OCI-LY1 (cell line): ENCODE measurements at regions not wholly inside any gene's neighbourhood (a gene's known extent, or its start where the extent isn't known, plus 50 kb on each side); places are given as distances from the start of the nearest gene placed in this dataset.

Experiments used
- H2AFZ ChIP-seq: fragments of 200-600 bp; sonication (generic), shearing (Covaris generic); 2 replicates; pipeline ENCODE4 v1.6.0; 2014; ENCODE audit warnings: antibody characterized with exemption, mild to moderate bottlenecking, low read length
- H3F3A ChIP-seq: fragments of 200-600 bp; sonication (generic), shearing (Covaris generic); 2 replicates; pipeline ENCODE4 v1.6.0; 2014; ENCODE audit warnings: mild to moderate bottlenecking, antibody characterized with exemption, low read length, moderate library complexity; ENCODE audit not compliant: insufficient read depth
- H3K27ac ChIP-seq: fragments of 200-600 bp; sonication (generic); 2 replicates; pipeline ENCODE4 v1.5.1; 2014; ENCODE audit warnings: low read length, mixed run types, mild to moderate bottlenecking, low read depth; ENCODE audit not compliant: poor library complexity, severe bottlenecking
- H3K27me3 ChIP-seq: fragments of 200-600 bp; sonication (generic); 2 replicates; pipeline ENCODE4 v1.6.0; 2014; ENCODE audit warnings: antibody characterized with exemption, mild to moderate bottlenecking, low read length, moderate library complexity; ENCODE audit not compliant: insufficient read depth
- H3K36me3 ChIP-seq: fragments of 200-600 bp; sonication (generic); 2 replicates; pipeline ENCODE4 v1.6.1; 2014; ENCODE audit warnings: mild to moderate bottlenecking, antibody characterized with exemption, low read length, moderate library complexity, mixed read lengths; ENCODE audit not compliant: insufficient read depth
- H3K4me1 ChIP-seq: fragments of 200-600 bp; sonication (generic); 2 replicates; pipeline ENCODE4 v1.5.1; 2014; ENCODE audit warnings: mild to moderate bottlenecking, low read length, moderate library complexity; ENCODE audit not compliant: insufficient read depth, severe bottlenecking
- H3K4me2 ChIP-seq: fragments of 200-600 bp; sonication (generic), shearing (Covaris generic); 2 replicates; pipeline ENCODE4 v1.6.1; 2014; ENCODE audit warnings: low read length
- H3K4me3 ChIP-seq: fragments of 200-600 bp; sonication (generic); 2 replicates; pipeline ENCODE4 v1.5.1; 2014; ENCODE audit warnings: low read length, low read depth, mild to moderate bottlenecking, mixed read lengths; ENCODE audit not compliant: poor library complexity, severe bottlenecking
- H3K79me2 ChIP-seq: fragments of 200-600 bp; shearing (Covaris generic); 2 replicates; pipeline ENCODE4 v1.6.1; 2016; ENCODE audit warnings: mixed run types, low read length, mixed read lengths; ENCODE audit not compliant: insufficient read depth
- H3K9ac ChIP-seq: fragments of 200-600 bp; sonication (generic), shearing (Covaris generic); 2 replicates; pipeline ENCODE4 v1.6.1; 2014; ENCODE audit warnings: mild to moderate bottlenecking, low read length, mixed read lengths
- H3K9me2 ChIP-seq: fragments of 200-600 bp; sonication (generic), shearing (Covaris generic); 2 replicates; pipeline ENCODE4 v1.6.1; 2014; ENCODE audit warnings: low read depth, mild to moderate bottlenecking, low read length, mixed read lengths
- H3K9me3 ChIP-seq: fragments of 200-600 bp; shearing (Covaris generic); 2 replicates; pipeline ENCODE4 v1.6.1; 2014; ENCODE audit warnings: low read length, mixed read lengths
- H4K20me1 ChIP-seq: fragments of 200-600 bp; sonication (generic), shearing (Covaris generic); 2 replicates; pipeline ENCODE4 v1.6.0; 2016; ENCODE audit warnings: mild to moderate bottlenecking, low read length; ENCODE audit not compliant: insufficient read depth
- EZH2 ChIP-seq: fragments of 200-600 bp; sonication (generic), shearing (Covaris generic); IDR thresholded peaks from 2 replicates; pipeline ENCODE4 v1.8.0; 2017; ENCODE audit warnings: borderline replicate concordance, mixed run types, mild to moderate bottlenecking, antibody characterized with exemption, low read length, moderate library complexity, mixed read lengths
- TF ChIP-seq, protein P1 (sequence below): fragments of 200-600 bp; sonication (generic), shearing (Covaris generic); IDR thresholded peaks from 2 replicates; pipeline ENCODE4 v1.5.1; 2017; ENCODE audit warnings: mild to moderate bottlenecking, antibody characterized with exemption, low read length, moderate library complexity, mixed read lengths

DNA sequence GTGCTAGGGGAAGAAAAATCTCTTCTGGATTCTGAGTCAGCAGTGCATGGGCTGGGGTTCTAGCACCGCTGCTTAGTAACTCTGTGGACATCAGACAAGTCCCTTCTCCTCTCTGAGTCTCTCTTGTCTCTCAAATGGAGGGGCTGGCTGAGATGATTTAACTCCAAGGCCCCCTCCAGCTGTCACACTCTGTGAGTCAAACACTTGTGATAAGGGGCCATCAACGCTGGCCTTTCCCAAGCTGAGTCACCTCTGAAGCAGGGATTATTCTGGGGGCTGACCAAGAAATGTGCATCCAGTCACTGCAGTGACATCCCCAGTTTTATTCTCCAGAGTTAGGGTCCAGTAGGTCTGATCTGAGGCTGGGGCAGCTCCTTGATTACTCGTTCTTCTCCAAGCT, 110.4 kb upstream of the ZNF462 start:
- H3F3A ChIP-seq, result no peaks in the 10 kb centered on the region
- no peak overlapping the region for H3K4me3 ChIP-seq
- no peak overlapping the region for H2AFZ ChIP-seq
- no peaks in the 10 kb centered on the region for H3K9me3 ChIP-seq
- H3K36me3 ChIP-seq, result no peaks in the 10 kb centered on the region
- H3K4me1 ChIP-seq, result no peaks in the 10 kb centered on the region
- no peaks in the 10 kb centered on the region for H3K79me2 ChIP-seq
- H3K4me2 ChIP-seq, result no peak overlapping the region
- no peaks in the 10 kb centered on the region for H3K9me2 ChIP-seq
- H4K20me1 ChIP-seq, result no peaks in the 10 kb centered on the region
- no peak overlapping the region for H3K9ac ChIP-seq
- no peak for TF ChIP-seq EZH2
- TF ChIP-seq, protein P1, sequence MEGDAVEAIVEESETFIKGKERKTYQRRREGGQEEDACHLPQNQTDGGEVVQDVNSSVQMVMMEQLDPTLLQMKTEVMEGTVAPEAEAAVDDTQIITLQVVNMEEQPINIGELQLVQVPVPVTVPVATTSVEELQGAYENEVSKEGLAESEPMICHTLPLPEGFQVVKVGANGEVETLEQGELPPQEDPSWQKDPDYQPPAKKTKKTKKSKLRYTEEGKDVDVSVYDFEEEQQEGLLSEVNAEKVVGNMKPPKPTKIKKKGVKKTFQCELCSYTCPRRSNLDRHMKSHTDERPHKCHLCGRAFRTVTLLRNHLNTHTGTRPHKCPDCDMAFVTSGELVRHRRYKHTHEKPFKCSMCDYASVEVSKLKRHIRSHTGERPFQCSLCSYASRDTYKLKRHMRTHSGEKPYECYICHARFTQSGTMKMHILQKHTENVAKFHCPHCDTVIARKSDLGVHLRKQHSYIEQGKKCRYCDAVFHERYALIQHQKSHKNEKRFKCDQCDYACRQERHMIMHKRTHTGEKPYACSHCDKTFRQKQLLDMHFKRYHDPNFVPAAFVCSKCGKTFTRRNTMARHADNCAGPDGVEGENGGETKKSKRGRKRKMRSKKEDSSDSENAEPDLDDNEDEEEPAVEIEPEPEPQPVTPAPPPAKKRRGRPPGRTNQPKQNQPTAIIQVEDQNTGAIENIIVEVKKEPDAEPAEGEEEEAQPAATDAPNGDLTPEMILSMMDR, result no peak
- no peak overlapping the region for H3K27ac ChIP-seq
- H3K27me3 ChIP-seq, result no peaks in the 10 kb centered on the region

DNA sequence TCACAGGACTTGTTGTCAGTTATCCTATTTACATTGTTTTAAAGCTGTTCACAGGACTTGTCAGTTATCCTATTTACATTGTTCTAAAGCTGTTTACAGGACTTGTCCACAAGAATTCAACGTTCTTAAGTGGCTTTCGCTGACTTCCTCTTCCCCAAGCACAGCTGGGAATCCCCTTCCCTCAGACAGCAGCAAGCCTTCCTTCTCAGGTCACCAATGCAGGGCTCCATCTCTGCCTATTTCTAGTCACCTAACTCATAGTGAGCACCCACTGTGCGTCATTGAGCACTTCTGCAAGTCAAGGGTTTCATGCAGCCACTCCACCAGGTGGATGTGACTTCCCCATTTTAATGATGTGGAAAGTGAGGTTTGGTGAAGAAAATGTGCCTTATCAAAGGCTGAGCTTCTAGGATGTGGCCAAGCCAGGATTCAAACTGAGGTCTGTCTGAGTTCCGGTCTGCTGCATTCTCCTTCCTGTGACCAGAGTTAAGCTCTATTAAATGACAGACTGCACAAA, 109.8 kb upstream of the ZNF462 start:
- Histone ChIP-seq H4K20me1 (no peaks in the 10 kb centered on the region), H3K9me2 (no peaks in the 10 kb centered on the region), H3K9ac (no peak overlapping the region), H3F3A (no peaks in the 10 kb centered on the region), H3K4me1 (no peaks in the 10 kb centered on the region), H3K9me3 (no peaks in the 10 kb centered on the region), H2AFZ (no peak overlapping the region), H3K4me3 (no peak overlapping the region), H3K79me2 (no peaks in the 10 kb centered on the region), H3K4me2 (no peak overlapping the region), H3K27ac (no peak overlapping the region), H3K27me3 (no peaks in the 10 kb centered on the region), H3K36me3 (no peaks in the 10 kb centered on the region)
- TF ChIP-seq EZH2, result no peak
- TF ChIP-seq, protein P1, result no peak

- no peak overlapping the region for H3K9ac ChIP-seq
- H3K36me3 ChIP-seq, result no peaks in the 10 kb centered on the region
- no peaks in the 10 kb centered on the region for H3F3A ChIP-seq
- H3K27ac ChIP-seq, result no peak overlapping the region
- no peaks in the 10 kb centered on the region for H3K4me1 ChIP-seq
- H4K20me1 ChIP-seq, result no peaks in the 10 kb centered on the region
- H3K9me2 ChIP-seq, result no peaks in the 10 kb centered on the region
- no peak overlapping the region for H3K4me2 ChIP-seq
- TF ChIP-seq, protein P1, result no peak
- no peak for TF ChIP-seq EZH2
- H3K9me3 ChIP-seq, result no peaks in the 10 kb centered on the region
- H3K79me2 ChIP-seq, result no peaks in the 10 kb centered on the region
- H3K27me3 ChIP-seq, result no peaks in the 10 kb centered on the region
- H3K4me3 ChIP-seq, result no peak overlapping the region
- no peak overlapping the region for H2AFZ ChIP-seq
Observed at GRCh38 chr9:106755736-106756135, 107.2 kb upstream of the ZNF462 start.
